DND-41 (cell line): ENCODE measurements at regions not wholly inside any gene's neighbourhood (a gene's known extent, or its start where the extent isn't known, plus 50 kb on each side); places are given as distances from the start of the nearest gene placed in this dataset.

ENCODE experiments used
- EZH2 ChIP-seq: IDR thresholded peaks from 3 replicates; pipeline ENCODE4 v1.6.1; 2012; ENCODE audit warnings: borderline replicate concordance, low read depth, mild to moderate bottlenecking, moderate library complexity, low read length, inconsistent platforms; ENCODE audit not compliant: severe bottlenecking
- TF ChIP-seq, protein P1 (sequence below): IDR thresholded peaks from 2 replicates; pipeline ENCODE4 v1.5.1; 2012; ENCODE audit warnings: borderline replicate concordance, low read length, moderate library complexity, mild to moderate bottlenecking; ENCODE audit not compliant: poor library complexity, severe bottlenecking; ENCODE audit errors: extremely low read depth

DNA sequence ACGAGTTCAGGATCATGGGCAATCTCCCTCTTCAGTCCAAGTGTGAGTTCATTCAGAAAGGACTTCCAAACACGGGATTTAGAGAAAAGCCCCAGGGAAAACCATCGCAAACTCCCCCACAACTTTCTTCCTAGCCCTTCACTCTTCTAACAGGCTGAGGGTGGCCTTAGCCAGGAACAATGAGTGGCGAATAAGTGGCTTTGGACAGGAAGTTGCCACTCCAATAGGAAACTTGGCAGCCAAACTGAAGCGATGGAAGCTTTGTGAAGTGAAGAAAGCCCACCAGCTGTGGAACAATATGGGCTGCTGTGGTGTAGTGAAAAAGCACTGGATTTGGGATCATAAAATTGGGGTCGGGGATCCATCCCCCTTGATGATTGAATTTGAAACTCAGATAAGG is 193.2 kb downstream of the TEX36 start:
- TF ChIP-seq, protein P1, sequence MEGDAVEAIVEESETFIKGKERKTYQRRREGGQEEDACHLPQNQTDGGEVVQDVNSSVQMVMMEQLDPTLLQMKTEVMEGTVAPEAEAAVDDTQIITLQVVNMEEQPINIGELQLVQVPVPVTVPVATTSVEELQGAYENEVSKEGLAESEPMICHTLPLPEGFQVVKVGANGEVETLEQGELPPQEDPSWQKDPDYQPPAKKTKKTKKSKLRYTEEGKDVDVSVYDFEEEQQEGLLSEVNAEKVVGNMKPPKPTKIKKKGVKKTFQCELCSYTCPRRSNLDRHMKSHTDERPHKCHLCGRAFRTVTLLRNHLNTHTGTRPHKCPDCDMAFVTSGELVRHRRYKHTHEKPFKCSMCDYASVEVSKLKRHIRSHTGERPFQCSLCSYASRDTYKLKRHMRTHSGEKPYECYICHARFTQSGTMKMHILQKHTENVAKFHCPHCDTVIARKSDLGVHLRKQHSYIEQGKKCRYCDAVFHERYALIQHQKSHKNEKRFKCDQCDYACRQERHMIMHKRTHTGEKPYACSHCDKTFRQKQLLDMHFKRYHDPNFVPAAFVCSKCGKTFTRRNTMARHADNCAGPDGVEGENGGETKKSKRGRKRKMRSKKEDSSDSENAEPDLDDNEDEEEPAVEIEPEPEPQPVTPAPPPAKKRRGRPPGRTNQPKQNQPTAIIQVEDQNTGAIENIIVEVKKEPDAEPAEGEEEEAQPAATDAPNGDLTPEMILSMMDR = no peak
- TF ChIP-seq EZH2 = no peak
